Hepatocyte (in vitro differentiated cells): ENCODE measurements at regions not wholly inside any gene's neighbourhood (a gene's known extent, or its start where the extent isn't known, plus 50 kb on each side); places are given as distances from the start of the nearest gene placed in this dataset.

Experiments
- DNase-seq: peaks from one replicate; pipeline ENCODE4 v3.0.0-alpha.2; 2016; ENCODE audit warnings: low spot score
- H2AFZ ChIP-seq: fragments of 200-600 bp; sonication (generic); 2 replicates; pipeline ENCODE4 v1.6.0; 2016; ENCODE audit warnings: antibody characterized with exemption, mild to moderate bottlenecking
- H3K27ac ChIP-seq: fragments of 200-600 bp; sonication (generic); 2 replicates; pipeline ENCODE4 v1.5.1; 2016; ENCODE audit warnings: mild to moderate bottlenecking
- H3K27me3 ChIP-seq: fragments of 200-600 bp; sonication (generic); 2 replicates; pipeline ENCODE4 v1.6.1; 2016
- H3K36me3 ChIP-seq: fragments of 200-600 bp; sonication (generic); replicated peaks from 2 replicates; pipeline ENCODE4 v1.5.1; 2016; ENCODE audit warnings: low read depth; ENCODE audit not compliant: insufficient read depth
- H3K4me1 ChIP-seq: fragments of 200-600 bp; sonication (generic); 2 replicates; pipeline ENCODE4 v1.5.1; 2016; ENCODE audit warnings: mild to moderate bottlenecking, moderate library complexity; ENCODE audit not compliant: insufficient read depth
- H3K4me2 ChIP-seq: fragments of 200-600 bp; sonication (generic); 2 replicates; pipeline ENCODE4 v1.6.0; 2016
- H3K4me3 ChIP-seq: fragments of 200-600 bp; sonication (generic); 2 replicates; pipeline ENCODE4 v1.5.1; 2016; ENCODE audit warnings: mild to moderate bottlenecking
- H3K79me2 ChIP-seq: fragments of 200-600 bp; sonication (generic); 2 replicates; pipeline ENCODE4 v1.6.0; 2017; ENCODE audit warnings: mild to moderate bottlenecking
- H3K9me2 ChIP-seq: fragments of 200-600 bp; sonication (generic); replicated peaks from 2 replicates; pipeline ENCODE4 v1.6.0; 2017; ENCODE audit warnings: mild to moderate bottlenecking; ENCODE audit not compliant: insufficient read depth
- H3K9me3 ChIP-seq: fragments of 200-600 bp; sonication (generic); 2 replicates; pipeline ENCODE4 v1.5.1; 2016; ENCODE audit warnings: low read depth, mild to moderate bottlenecking
- H4K20me1 ChIP-seq: fragments of 200-600 bp; sonication (generic); 2 replicates; pipeline ENCODE4 v1.6.0; 2016; ENCODE audit warnings: mild to moderate bottlenecking; ENCODE audit not compliant: insufficient read depth, poor library complexity, severe bottlenecking
- EZH2 ChIP-seq: fragments of 200-600 bp; sonication (generic); IDR thresholded peaks from 2 replicates; pipeline ENCODE4 v1.6.1; 2016; ENCODE audit warnings: antibody characterized with exemption, mild to moderate bottlenecking, borderline replicate concordance
- EZH2phosphoT487 ChIP-seq: fragments of 200-600 bp; sonication (generic); IDR thresholded peaks from one replicate; pipeline ENCODE4 v1.6.1; 2018; ENCODE audit warnings: antibody characterized with exemption, mild to moderate bottlenecking, low read depth, moderate library complexity; ENCODE audit not compliant: unreplicated experiment, severe bottlenecking
- WGBS: methylation state at CpG from one replicate; pipeline ENCODE4 v1.1.6; 2016; ENCODE audit warnings: low lambda C conversion rate; ENCODE audit errors: missing lambda C conversion rate; 5-methylcytosine and 5-hydroxymethylcytosine counted together
- TF ChIP-seq, protein P1 (sequence below): fragments of 200-600 bp; sonication (generic); IDR thresholded peaks from 2 replicates; pipeline ENCODE4 v1.5.1; 2016; ENCODE audit warnings: antibody characterized with exemption, mild to moderate bottlenecking; ENCODE audit not compliant: poor library complexity

DNA sequence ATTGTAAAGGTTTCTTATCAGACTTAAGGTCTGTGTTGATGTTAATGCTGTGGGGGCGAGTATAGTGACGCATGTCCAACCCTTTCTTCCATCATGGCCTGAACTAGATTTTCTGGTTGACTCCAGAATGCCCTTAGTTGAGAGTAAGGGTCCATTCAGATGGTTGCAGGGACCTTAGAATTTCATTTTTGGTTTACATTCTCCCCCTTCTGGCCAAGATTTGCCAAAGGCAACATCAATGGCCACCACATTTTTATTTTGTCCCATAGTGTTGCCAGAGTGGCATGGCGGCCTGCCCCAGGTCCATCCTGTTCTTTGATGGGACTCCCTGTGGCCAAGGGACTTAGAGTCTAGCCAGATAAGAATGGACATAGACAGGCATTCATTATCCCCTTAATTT is 368.5 kb downstream of the GPM6A start:
- H2AFZ ChIP-seq: no peak overlapping the region
- no peaks in the 10 kb centered on the region for H4K20me1 ChIP-seq
- no peak overlapping the region for H3K27ac ChIP-seq
- no peak for DNase-seq
- H3K4me1 ChIP-seq: no peaks in the 10 kb centered on the region
- H3K4me3 ChIP-seq: no peak overlapping the region
- TF ChIP-seq EZH2 (no peak), EZH2phosphoT487 (no peak)
- TF ChIP-seq, protein P1, sequence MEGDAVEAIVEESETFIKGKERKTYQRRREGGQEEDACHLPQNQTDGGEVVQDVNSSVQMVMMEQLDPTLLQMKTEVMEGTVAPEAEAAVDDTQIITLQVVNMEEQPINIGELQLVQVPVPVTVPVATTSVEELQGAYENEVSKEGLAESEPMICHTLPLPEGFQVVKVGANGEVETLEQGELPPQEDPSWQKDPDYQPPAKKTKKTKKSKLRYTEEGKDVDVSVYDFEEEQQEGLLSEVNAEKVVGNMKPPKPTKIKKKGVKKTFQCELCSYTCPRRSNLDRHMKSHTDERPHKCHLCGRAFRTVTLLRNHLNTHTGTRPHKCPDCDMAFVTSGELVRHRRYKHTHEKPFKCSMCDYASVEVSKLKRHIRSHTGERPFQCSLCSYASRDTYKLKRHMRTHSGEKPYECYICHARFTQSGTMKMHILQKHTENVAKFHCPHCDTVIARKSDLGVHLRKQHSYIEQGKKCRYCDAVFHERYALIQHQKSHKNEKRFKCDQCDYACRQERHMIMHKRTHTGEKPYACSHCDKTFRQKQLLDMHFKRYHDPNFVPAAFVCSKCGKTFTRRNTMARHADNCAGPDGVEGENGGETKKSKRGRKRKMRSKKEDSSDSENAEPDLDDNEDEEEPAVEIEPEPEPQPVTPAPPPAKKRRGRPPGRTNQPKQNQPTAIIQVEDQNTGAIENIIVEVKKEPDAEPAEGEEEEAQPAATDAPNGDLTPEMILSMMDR: no peak
- H3K36me3 ChIP-seq: no peaks in the 10 kb centered on the region
- no peak overlapping the region for H3K4me2 ChIP-seq
- 46% methylated on average over 3 of the region's 3 CpGs for WGBS
- no peaks in the 10 kb centered on the region for H3K9me2 ChIP-seq
- H3K27me3 ChIP-seq: no peaks in the 10 kb centered on the region
- no peaks in the 10 kb centered on the region for H3K79me2 ChIP-seq
- no peaks in the 10 kb centered on the region for H3K9me3 ChIP-seq

DNA sequence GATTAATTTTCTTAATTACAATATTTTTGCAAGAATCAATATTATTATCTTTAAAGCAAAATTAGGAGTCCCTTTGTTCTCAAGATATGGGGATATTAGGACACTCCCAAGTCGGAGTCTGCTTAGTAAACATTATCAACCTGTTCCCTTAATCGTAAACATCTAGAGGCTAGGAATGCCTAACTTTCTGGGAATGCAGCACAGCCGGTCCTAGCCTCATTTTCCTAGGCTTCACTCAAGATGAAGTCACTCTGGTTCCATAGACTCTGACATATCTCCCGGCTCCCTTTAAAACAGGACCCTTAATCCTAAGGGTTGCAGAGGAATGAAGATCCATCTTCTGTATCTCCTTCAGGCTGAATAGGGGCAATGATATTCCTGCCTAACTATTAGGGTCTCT is 367.6 kb downstream of the GPM6A start:
- no peaks in the 10 kb centered on the region for H3K79me2 ChIP-seq
- WGBS: 30% methylated on average over 4 of the region's 4 CpGs
- no peak overlapping the region for H3K4me2 ChIP-seq
- no peak for TF ChIP-seq EZH2
- TF ChIP-seq, protein P1: no peak
- TF ChIP-seq EZH2phosphoT487: no peak
- H3K4me3 ChIP-seq: no peak overlapping the region
- no peaks in the 10 kb centered on the region for H3K9me2 ChIP-seq
- H3K9me3 ChIP-seq: no peaks in the 10 kb centered on the region
- no peaks in the 10 kb centered on the region for H3K27me3 ChIP-seq
- H3K4me1 ChIP-seq: no peaks in the 10 kb centered on the region
- H4K20me1 ChIP-seq: no peaks in the 10 kb centered on the region
- no peak overlapping the region for H2AFZ ChIP-seq
- no peak overlapping the region for H3K27ac ChIP-seq
- DNase-seq: no peak
- H3K36me3 ChIP-seq: no peaks in the 10 kb centered on the region

DNA sequence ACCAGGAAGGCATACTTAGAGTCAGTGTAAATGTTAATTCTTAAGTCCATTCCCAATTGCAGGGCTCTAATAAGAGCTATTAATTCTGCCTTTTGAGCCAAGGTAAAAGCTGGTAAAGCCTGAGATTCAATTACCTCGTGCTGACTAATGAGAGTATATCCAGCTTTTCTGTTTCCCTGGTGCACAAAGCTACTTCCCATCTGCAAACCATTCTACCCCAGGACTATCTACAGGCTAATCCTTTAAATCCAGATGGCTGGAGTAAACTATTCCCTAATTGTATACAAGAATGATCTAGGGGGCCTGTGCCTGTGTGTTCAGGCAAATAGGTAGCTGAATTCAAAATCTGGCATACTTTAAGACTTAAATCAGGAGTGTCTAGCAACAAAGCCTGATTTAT is 365.0 kb downstream of the GPM6A start:
- Histone ChIP-seq H3K27ac (no peak overlapping the region), H3K4me1 (no peaks in the 10 kb centered on the region), H3K36me3 (no peaks in the 10 kb centered on the region), H4K20me1 (no peaks in the 10 kb centered on the region), H3K27me3 (no peaks in the 10 kb centered on the region), H3K9me3 (no peaks in the 10 kb centered on the region), H2AFZ (no peak overlapping the region), H3K79me2 (no peaks in the 10 kb centered on the region), H3K4me3 (no peak overlapping the region), H3K9me2 (no peaks in the 10 kb centered on the region), H3K4me2 (no peak overlapping the region)
- DNase-seq: no peak
- 32% methylated on average over 1 of the region's 1 CpG for WGBS
- no peak for TF ChIP-seq EZH2
- no peak for TF ChIP-seq EZH2phosphoT487
- TF ChIP-seq, protein P1: no peak

DNA sequence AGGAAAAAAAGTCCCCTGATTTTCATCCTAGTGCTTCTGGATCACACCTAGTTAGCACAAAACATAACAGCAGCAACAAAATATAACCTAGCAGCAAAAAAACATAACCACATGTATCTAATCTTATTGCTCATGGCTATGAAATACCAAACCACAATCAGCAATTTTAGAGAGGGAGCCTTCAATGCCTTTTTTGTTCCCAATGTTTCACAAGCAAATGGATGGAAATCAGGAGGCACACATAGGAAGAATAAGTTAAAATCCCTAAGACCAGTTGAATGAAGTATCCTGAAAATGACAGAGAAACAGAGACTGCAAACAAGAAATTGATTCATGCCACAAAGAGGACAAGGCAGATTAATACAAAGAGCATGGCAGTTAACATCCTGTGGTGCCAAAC is 361.6 kb downstream of the GPM6A start:
- H3K4me3 ChIP-seq: no peak overlapping the region
- no peak overlapping the region for H3K27ac ChIP-seq
- H3K4me2 ChIP-seq: no peak overlapping the region
- no peaks in the 10 kb centered on the region for H4K20me1 ChIP-seq
- TF ChIP-seq EZH2 (no peak), EZH2phosphoT487 (no peak)
- TF ChIP-seq, protein P1: no peak
- DNase-seq: no peak
- no peaks in the 10 kb centered on the region for H3K36me3 ChIP-seq
- no peaks in the 10 kb centered on the region for H3K4me1 ChIP-seq
- no peaks in the 10 kb centered on the region for H3K9me2 ChIP-seq
- no peak overlapping the region for H2AFZ ChIP-seq
- no peaks in the 10 kb centered on the region for H3K27me3 ChIP-seq
- no peaks in the 10 kb centered on the region for H3K79me2 ChIP-seq
- no peaks in the 10 kb centered on the region for H3K9me3 ChIP-seq
